Transverse colon (tissue), 4 donors: ENCODE measurements at regions not wholly inside any gene's neighbourhood (a gene's known extent, or its start where the extent isn't known, plus 50 kb on each side); places are given as distances from the start of the nearest gene placed in this dataset.

ENCODE experiments used
- DNase-seq: peaks from one replicate; pipeline ENCODE4 v3.0.0-alpha.2; 2019
- H3K27ac ChIP-seq, 4 donors: fragments of 200-600 bp; sonication (generic); 2 replicates each; pipeline ENCODE4 v1.5.1; 2016 to 2018; ENCODE audit warnings: inconsistent platforms in 4 of 4
- H3K27me3 ChIP-seq: fragments of 200-600 bp; sonication (generic); 2 replicates; pipeline ENCODE4 v1.5.1; 2017; ENCODE audit warnings: inconsistent platforms
- H3K36me3 ChIP-seq, 4 donors: fragments of 200-600 bp; sonication (generic); 2 replicates each; pipeline ENCODE4 v1.5.1; 2017 to 2019; ENCODE audit warnings: inconsistent platforms in 4 of 4
- H3K4me1 ChIP-seq, 4 donors: fragments of 200-600 bp; sonication (generic); 2 replicates each; pipeline ENCODE4 v1.5.1; 2017 to 2020; ENCODE audit warnings: inconsistent platforms in 4 of 4
- H3K4me3 ChIP-seq, 4 donors: fragments of 200-600 bp; sonication (generic); 1 replicate in 1 of 4; 2 replicates in 3 of 4; pipeline versions ENCODE4 v1.5.1 to v1.6.1; 2017 to 2019; ENCODE audit warnings: inconsistent platforms in 4 of 4
- H3K9me3 ChIP-seq, 2 donors: fragments of 200-600 bp; sonication (generic); 2 replicates each; pipeline ENCODE4 v1.5.1; 2017 to 2019; ENCODE audit warnings: inconsistent platforms in 2 of 2
- EP300 ChIP-seq: sonication (generic); formaldehyde crosslinking; IDR thresholded peaks from one replicate; pipeline ENCODE4 v1.6.1; 2017; ENCODE audit warnings: antibody characterized with exemption, low read depth
- POLR2A ChIP-seq: fragments of 450-650 bp; IDR thresholded peaks from one replicate; pipeline ENCODE4 v1.6.1; 2016; ENCODE audit warnings: antibody characterized with exemption, mild to moderate bottlenecking, moderate library complexity
- POLR2AphosphoS5 ChIP-seq, 3 donors: sonication (generic); formaldehyde crosslinking; IDR thresholded peaks; one replicate each; pipeline ENCODE4 v1.6.1; 2016; ENCODE audit warnings: antibody characterized with exemption in 3 of 3
- WGBS, 2 donors: methylation state at CpG; one replicate each; pipeline ENCODE4 v1.1.5; 2018; ENCODE audit warnings: low coverage in 1 of 2; 5-methylcytosine and 5-hydroxymethylcytosine counted together
- in situ Hi-C, 4 donors: fragments of 200-750 bp; cut with MboI; loops; one replicate each; pipeline versions ENCODE4 v1.15.0 to v1.15.1; 2017; ENCODE audit warnings: low sequenced_read_pairs in 3 of 4, low pct_ligation_motif_present in 1 of 4, low pct_unique_long_range_greater_than_20kb in 1 of 4
- intact Hi-C: fragments of 100-400 bp; cut with DNase I; formaldehyde crosslinking; loops from one replicate; pipeline ENCODE4 v1.15.1; 2023; ENCODE audit warnings: low total_unique reads
- TF ChIP-seq, protein P1 (sequence below), 5 experiments: fragments of 200-600 bp in 3 of 5; fragments of 450-650 bp in 2 of 5; sonication (generic) in 3 of 5; IDR thresholded peaks; 1 replicate in 2 of 5; 2 replicates in 3 of 5; pipeline ENCODE4 v1.5.1; 2016 to 2017; ENCODE audit warnings: antibody characterized with exemption in 5 of 5, inconsistent platforms in 3 of 5, mild to moderate bottlenecking in 2 of 5, moderate library complexity in 1 of 5

GRCh38 chr12:127411981-127412380 is 855.0 kb upstream of the TMEM132C start:
- TF ChIP-seq, protein P1, sequence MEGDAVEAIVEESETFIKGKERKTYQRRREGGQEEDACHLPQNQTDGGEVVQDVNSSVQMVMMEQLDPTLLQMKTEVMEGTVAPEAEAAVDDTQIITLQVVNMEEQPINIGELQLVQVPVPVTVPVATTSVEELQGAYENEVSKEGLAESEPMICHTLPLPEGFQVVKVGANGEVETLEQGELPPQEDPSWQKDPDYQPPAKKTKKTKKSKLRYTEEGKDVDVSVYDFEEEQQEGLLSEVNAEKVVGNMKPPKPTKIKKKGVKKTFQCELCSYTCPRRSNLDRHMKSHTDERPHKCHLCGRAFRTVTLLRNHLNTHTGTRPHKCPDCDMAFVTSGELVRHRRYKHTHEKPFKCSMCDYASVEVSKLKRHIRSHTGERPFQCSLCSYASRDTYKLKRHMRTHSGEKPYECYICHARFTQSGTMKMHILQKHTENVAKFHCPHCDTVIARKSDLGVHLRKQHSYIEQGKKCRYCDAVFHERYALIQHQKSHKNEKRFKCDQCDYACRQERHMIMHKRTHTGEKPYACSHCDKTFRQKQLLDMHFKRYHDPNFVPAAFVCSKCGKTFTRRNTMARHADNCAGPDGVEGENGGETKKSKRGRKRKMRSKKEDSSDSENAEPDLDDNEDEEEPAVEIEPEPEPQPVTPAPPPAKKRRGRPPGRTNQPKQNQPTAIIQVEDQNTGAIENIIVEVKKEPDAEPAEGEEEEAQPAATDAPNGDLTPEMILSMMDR (IDR thresholded peaks at IDR 0.05): no peak
- TF ChIP-seq EP300 (no peak), POLR2AphosphoS5 (IDR thresholded peaks at IDR 0.05) (no peak), POLR2A (no peak)
- Histone ChIP-seq H3K36me3 (no peaks in the 10 kb centered on the region), H3K4me1 (no peaks in the 10 kb centered on the region), H3K27ac (no peak overlapping the region), H3K4me3 (no peak overlapping the region), H3K27me3 (no peaks in the 10 kb centered on the region), H3K9me3 (no peaks in the 10 kb centered on the region)
- intact Hi-C loops (no loop called here), in situ Hi-C loops (no loop called here)
- no peak for DNase-seq
- 92 to 93% methylated on average over 5 to 11 of the region's 11 CpGs for WGBS, 2 donors

GRCh38 chr12:127412866-127413265 is 854.1 kb upstream of the TMEM132C start:
- Histone ChIP-seq H3K27me3 (no peaks in the 10 kb centered on the region), H3K4me3 (no peak overlapping the region), H3K27ac (no peak overlapping the region), H3K36me3 (no peaks in the 10 kb centered on the region), H3K4me1 (no peaks in the 10 kb centered on the region), H3K9me3 (no peaks in the 10 kb centered on the region)
- in situ Hi-C loops (no loop called here), intact Hi-C loops (no loop called here)
- DNase-seq: no peak
- TF ChIP-seq, protein P1 (IDR thresholded peaks at IDR 0.05): no peak
- TF ChIP-seq POLR2AphosphoS5 (IDR thresholded peaks at IDR 0.05): no peak
- WGBS, 2 donors: 79 to 87% methylated on average over 4 of the region's 4 CpGs

- TF ChIP-seq POLR2AphosphoS5 (IDR thresholded peaks at IDR 0.05) (no peak), POLR2A (no peak), EP300 (no peak)
- TF ChIP-seq, protein P1 (IDR thresholded peaks at IDR 0.05): no peak
- H3K36me3 ChIP-seq: no peaks in the 10 kb centered on the region
- H3K9me3 ChIP-seq: no peaks in the 10 kb centered on the region
- H3K27ac ChIP-seq: no peak overlapping the region
- intact Hi-C loops: no loop called here
- no peaks in the 10 kb centered on the region for H3K27me3 ChIP-seq
- no peak overlapping the region for H3K4me3 ChIP-seq
- WGBS, 2 donors: 65 to 92% methylated on average over 2 to 8 of the region's 8 CpGs
- in situ Hi-C loops: no loop called here
- no peak for DNase-seq
- no peaks in the 10 kb centered on the region for H3K4me1 ChIP-seq
Measured at GRCh38 chr12:127414186-127414585, 852.8 kb upstream of the TMEM132C start.

- intact Hi-C loops (no loop called here), in situ Hi-C loops (no loop called here)
- Histone ChIP-seq H3K4me1 (no peaks in the 10 kb centered on the region), H3K4me3 (no peak overlapping the region), H3K9me3 (no peaks in the 10 kb centered on the region), H3K27ac (no peak overlapping the region), H3K36me3 (no peaks in the 10 kb centered on the region), H3K27me3 (no peaks in the 10 kb centered on the region)
- WGBS, 2 donors: 40 to 100% methylated on average over 1 to 2 of the region's 2 CpGs
- TF ChIP-seq POLR2AphosphoS5 (IDR thresholded peaks at IDR 0.05) (no peak), POLR2A (no peak), EP300 (no peak)
- TF ChIP-seq, protein P1 (IDR thresholded peaks at IDR 0.05): no peak
- DNase-seq: no peak
Measured at GRCh38 chr12:127414636-127415035, 852.3 kb upstream of the TMEM132C start.
